Endodermal cell (in vitro differentiated cells): ENCODE measurements at regions not wholly inside any gene's neighbourhood (a gene's known extent, or its start where the extent isn't known, plus 50 kb on each side); places are given as distances from the start of the nearest gene placed in this dataset.

ENCODE experiments used
- DNase-seq: peaks from one replicate; pipeline ENCODE4 v3.0.0-alpha.2; 2017
- H3K27ac ChIP-seq: 2 replicates; pipeline ENCODE4 v1.5.1; 2013; ENCODE audit warnings: mild to moderate bottlenecking, low read depth, low read length, moderate library complexity
- H3K27me3 ChIP-seq: 2 replicates; pipeline ENCODE4 v1.6.1; 2013; ENCODE audit warnings: mild to moderate bottlenecking, low read length, moderate library complexity; ENCODE audit not compliant: insufficient read depth, control insufficient read depth, poor library complexity, severe bottlenecking
- H3K36me3 ChIP-seq: 2 replicates; pipeline ENCODE4 v1.7.0; 2013; ENCODE audit warnings: mild to moderate bottlenecking, low read length, moderate library complexity; ENCODE audit not compliant: control insufficient read depth, insufficient read depth
- H3K4me1 ChIP-seq: one replicate; pipeline ENCODE4 v1.7.0; 2013; ENCODE audit warnings: low read length; ENCODE audit not compliant: control insufficient read depth, insufficient read depth
- H3K4me3 ChIP-seq: 2 replicates; pipeline ENCODE4 v1.5.1; 2013; ENCODE audit warnings: mild to moderate bottlenecking, low read length, moderate library complexity
- H3K9ac ChIP-seq: 2 replicates; pipeline ENCODE4 v1.6.1; 2013; ENCODE audit warnings: mild to moderate bottlenecking, low read length, moderate library complexity; ENCODE audit not compliant: poor library complexity, severe bottlenecking; ENCODE audit errors: extremely low read depth
- H3K9me3 ChIP-seq: 2 replicates; pipeline ENCODE4 v1.6.1; 2013; ENCODE audit warnings: mild to moderate bottlenecking, low read length, moderate library complexity; ENCODE audit not compliant: control insufficient read depth
- H3K27ac Mint-ChIP-seq: 2 replicates; pipeline ENCODE4 v1.8.0; 2020; ENCODE audit warnings: mixed read lengths
- H3K27me3 Mint-ChIP-seq: 2 replicates; pipeline ENCODE4 v1.8.0; 2021; ENCODE audit warnings: mild to moderate bottlenecking, mixed read lengths; ENCODE audit not compliant: insufficient read depth
- H3K36me3 Mint-ChIP-seq: 2 replicates; pipeline ENCODE4 v1.8.0; 2020; ENCODE audit warnings: low read depth, mixed read lengths
- H3K4me1 Mint-ChIP-seq: 2 replicates; pipeline ENCODE4 v1.8.0; 2020; ENCODE audit warnings: mixed read lengths
- H3K4me3 Mint-ChIP-seq: 2 replicates; pipeline ENCODE4 v1.8.0; 2020; ENCODE audit warnings: mild to moderate bottlenecking, moderate library complexity, mixed read lengths
- H3K9me3 Mint-ChIP-seq: 2 replicates; pipeline ENCODE4 v1.8.0; 2020; ENCODE audit warnings: mild to moderate bottlenecking, mixed read lengths
- CTCF ChIP-seq: fragments of 200-600 bp; sonication (generic); conservative IDR thresholded peaks from 2 replicates; pipeline ENCODE4 v1.5.0; 2021; ENCODE audit warnings: antibody characterized with exemption, mild to moderate bottlenecking
- WGBS, 2 experiments: methylation state at CpG; one replicate each; pipeline versions ENCODE4 v1.1.5 to v1.1.7; 2013; ENCODE audit warnings: missing lambda C conversion rate in 2 of 2, mixed read lengths in 1 of 2; ENCODE audit not compliant: insufficient coverage in 1 of 2, insufficient read length in 1 of 2; 5-methylcytosine and 5-hydroxymethylcytosine counted together

GRCh38 chr4:133524369-133524768 is 375.3 kb downstream of the PCDH10 start:
- no peak for DNase-seq
- no peaks in the 10 kb centered on the region for H3K9me3 Mint-ChIP-seq
- H3K36me3 ChIP-seq = peaks cover 14% of the 10 kb centered on the region
- 83% methylated on average over 1 of the region's 1 CpG; no CpG with 5 or more reads in 1 of the 2 experiments for WGBS, 2 experiments
- peaks cover 3% of the 10 kb centered on the region for H3K4me1 Mint-ChIP-seq
- no peaks in the 10 kb centered on the region for H3K27me3 ChIP-seq
- no peak overlapping the region for H3K9ac ChIP-seq
- no peak overlapping the region for H3K27ac Mint-ChIP-seq
- no peaks in the 10 kb centered on the region for H3K36me3 Mint-ChIP-seq
- H3K4me1 ChIP-seq = no peaks in the 10 kb centered on the region
- no peak for TF ChIP-seq CTCF
- H3K9me3 ChIP-seq = peaks cover 5% of the 10 kb centered on the region
- no peak overlapping the region for H3K4me3 Mint-ChIP-seq
- H3K4me3 ChIP-seq = no peak overlapping the region
- no peaks in the 10 kb centered on the region for H3K27me3 Mint-ChIP-seq
- H3K27ac ChIP-seq = no peak overlapping the region

GRCh38 chr4:133513901-133514300 is 364.8 kb downstream of the PCDH10 start:
- no peak for DNase-seq
- H3K27me3 Mint-ChIP-seq = no peaks in the 10 kb centered on the region
- Histone ChIP-seq H3K36me3 (no peaks in the 10 kb centered on the region), H3K9ac (no peak overlapping the region), H3K27me3 (no peaks in the 10 kb centered on the region), H3K4me1 (no peaks in the 10 kb centered on the region), H3K9me3 (peaks cover 15% of the 10 kb centered on the region), H3K27ac (no peak overlapping the region), H3K4me3 (no peak overlapping the region)
- peaks cover 23% of the 10 kb centered on the region for H3K9me3 Mint-ChIP-seq
- no peak overlapping the region for H3K27ac Mint-ChIP-seq
- H3K4me3 Mint-ChIP-seq = no peak overlapping the region
- H3K36me3 Mint-ChIP-seq = peaks cover 17% of the 10 kb centered on the region
- no peak for TF ChIP-seq CTCF
- H3K4me1 Mint-ChIP-seq = no peaks in the 10 kb centered on the region

- Mint-ChIP-seq H3K4me3 (no peak overlapping the region), H3K27me3 (no peaks in the 10 kb centered on the region), H3K27ac (no peak overlapping the region), H3K9me3 (peaks cover 7% of the 10 kb centered on the region), H3K36me3 (peaks cover 10% of the 10 kb centered on the region), H3K4me1 (peaks cover 1% of the 10 kb centered on the region)
- Histone ChIP-seq H3K9me3 (peaks cover 5% of the 10 kb centered on the region), H3K27me3 (no peaks in the 10 kb centered on the region), H3K9ac (no peak overlapping the region), H3K4me3 (no peak overlapping the region), H3K36me3 (no peaks in the 10 kb centered on the region), H3K4me1 (no peaks in the 10 kb centered on the region), H3K27ac (no peak overlapping the region)
- DNase-seq = no peak
- no peak for TF ChIP-seq CTCF
- 94 to 100% methylated on average over 2 to 6 of the region's 6 CpGs for WGBS, 2 experiments
These were observed 349.1 kb downstream of the PCDH10 start for GRCh38 chr4:133498149-133498548.
